ENCODE measurements at regions not wholly inside any gene's neighbourhood (a gene's known extent, or its start where the extent isn't known, plus 50 kb on each side); places are given as distances from the start of the nearest gene placed in this dataset.

DNA sequence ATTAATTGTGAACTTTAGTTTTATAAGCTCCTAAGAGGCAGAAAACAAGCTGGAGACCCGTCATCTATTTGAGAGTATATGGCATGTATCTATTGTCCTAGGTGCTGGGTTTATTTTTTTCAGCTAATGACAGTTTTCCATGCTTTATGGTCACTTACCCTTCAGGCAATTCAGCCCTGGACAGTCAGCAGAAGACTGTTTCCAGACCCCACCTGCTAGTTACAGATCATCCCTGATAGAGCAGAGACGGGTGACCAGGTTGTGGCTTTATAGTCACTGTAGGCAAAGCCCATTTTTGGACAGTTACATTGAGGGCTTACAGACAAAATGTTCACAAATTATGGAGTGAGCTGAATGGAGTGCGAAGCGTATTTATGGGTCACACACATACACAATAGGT lies 1227.5 kb downstream of the FOXD4L5 start:
- TF ChIP-seq, protein P1, sequence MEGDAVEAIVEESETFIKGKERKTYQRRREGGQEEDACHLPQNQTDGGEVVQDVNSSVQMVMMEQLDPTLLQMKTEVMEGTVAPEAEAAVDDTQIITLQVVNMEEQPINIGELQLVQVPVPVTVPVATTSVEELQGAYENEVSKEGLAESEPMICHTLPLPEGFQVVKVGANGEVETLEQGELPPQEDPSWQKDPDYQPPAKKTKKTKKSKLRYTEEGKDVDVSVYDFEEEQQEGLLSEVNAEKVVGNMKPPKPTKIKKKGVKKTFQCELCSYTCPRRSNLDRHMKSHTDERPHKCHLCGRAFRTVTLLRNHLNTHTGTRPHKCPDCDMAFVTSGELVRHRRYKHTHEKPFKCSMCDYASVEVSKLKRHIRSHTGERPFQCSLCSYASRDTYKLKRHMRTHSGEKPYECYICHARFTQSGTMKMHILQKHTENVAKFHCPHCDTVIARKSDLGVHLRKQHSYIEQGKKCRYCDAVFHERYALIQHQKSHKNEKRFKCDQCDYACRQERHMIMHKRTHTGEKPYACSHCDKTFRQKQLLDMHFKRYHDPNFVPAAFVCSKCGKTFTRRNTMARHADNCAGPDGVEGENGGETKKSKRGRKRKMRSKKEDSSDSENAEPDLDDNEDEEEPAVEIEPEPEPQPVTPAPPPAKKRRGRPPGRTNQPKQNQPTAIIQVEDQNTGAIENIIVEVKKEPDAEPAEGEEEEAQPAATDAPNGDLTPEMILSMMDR (IDR thresholded peaks at IDR 0.05; ENCODE audit: insufficient read depth, low read length), result no peak
- TF ChIP-seq GABPA (IDR thresholded peaks at IDR 0.05; ENCODE audit: low read depth) (no peak), POLR2AphosphoS5 (IDR thresholded peaks at IDR 0.05; ENCODE audit: low read depth) (no peak)
- TF ChIP-seq, protein P2, sequence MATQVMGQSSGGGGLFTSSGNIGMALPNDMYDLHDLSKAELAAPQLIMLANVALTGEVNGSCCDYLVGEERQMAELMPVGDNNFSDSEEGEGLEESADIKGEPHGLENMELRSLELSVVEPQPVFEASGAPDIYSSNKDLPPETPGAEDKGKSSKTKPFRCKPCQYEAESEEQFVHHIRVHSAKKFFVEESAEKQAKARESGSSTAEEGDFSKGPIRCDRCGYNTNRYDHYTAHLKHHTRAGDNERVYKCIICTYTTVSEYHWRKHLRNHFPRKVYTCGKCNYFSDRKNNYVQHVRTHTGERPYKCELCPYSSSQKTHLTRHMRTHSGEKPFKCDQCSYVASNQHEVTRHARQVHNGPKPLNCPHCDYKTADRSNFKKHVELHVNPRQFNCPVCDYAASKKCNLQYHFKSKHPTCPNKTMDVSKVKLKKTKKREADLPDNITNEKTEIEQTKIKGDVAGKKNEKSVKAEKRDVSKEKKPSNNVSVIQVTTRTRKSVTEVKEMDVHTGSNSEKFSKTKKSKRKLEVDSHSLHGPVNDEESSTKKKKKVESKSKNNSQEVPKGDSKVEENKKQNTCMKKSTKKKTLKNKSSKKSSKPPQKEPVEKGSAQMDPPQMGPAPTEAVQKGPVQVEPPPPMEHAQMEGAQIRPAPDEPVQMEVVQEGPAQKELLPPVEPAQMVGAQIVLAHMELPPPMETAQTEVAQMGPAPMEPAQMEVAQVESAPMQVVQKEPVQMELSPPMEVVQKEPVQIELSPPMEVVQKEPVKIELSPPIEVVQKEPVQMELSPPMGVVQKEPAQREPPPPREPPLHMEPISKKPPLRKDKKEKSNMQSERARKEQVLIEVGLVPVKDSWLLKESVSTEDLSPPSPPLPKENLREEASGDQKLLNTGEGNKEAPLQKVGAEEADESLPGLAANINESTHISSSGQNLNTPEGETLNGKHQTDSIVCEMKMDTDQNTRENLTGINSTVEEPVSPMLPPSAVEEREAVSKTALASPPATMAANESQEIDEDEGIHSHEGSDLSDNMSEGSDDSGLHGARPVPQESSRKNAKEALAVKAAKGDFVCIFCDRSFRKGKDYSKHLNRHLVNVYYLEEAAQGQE (IDR thresholded peaks at IDR 0.05; ENCODE audit: insufficient replicate concordance, low read depth), result no peak

Measured in HL-60 (cell line).